DND-41 (cell line): ENCODE measurements at regions not wholly inside any gene's neighbourhood (a gene's known extent, or its start where the extent isn't known, plus 50 kb on each side); places are given as distances from the start of the nearest gene placed in this dataset.

ENCODE experiments used
- ATAC-seq: fragments of 200-7000 bp; cut with Tn5 transposase; 3 replicates; pipeline ENCODE4 v1.9.1; 2021; ENCODE audit warnings: low read depth; ENCODE audit not compliant: insufficient read depth
- DNase-seq: peaks from one replicate; pipeline ENCODE4 v3.0.0-alpha.2; 2020
- H2AFZ ChIP-seq: 2 replicates; pipeline ENCODE4 v1.6.0; 2012; ENCODE audit warnings: low read depth, low read length
- H3K27ac ChIP-seq: 2 replicates; pipeline ENCODE4 v1.5.1; 2012; ENCODE audit warnings: low read length, inconsistent platforms
- H3K27me3 ChIP-seq: fragments of 200-600 bp; sonication (generic); 2 replicates; pipeline ENCODE4 v1.6.0; 2012; ENCODE audit warnings: low read length, mild to moderate bottlenecking, inconsistent platforms; ENCODE audit not compliant: insufficient read depth, poor library complexity
- H3K36me3 ChIP-seq: 2 replicates; pipeline ENCODE4 v1.5.1; 2012; ENCODE audit warnings: low read length, inconsistent platforms; ENCODE audit not compliant: insufficient read depth
- H3K4me1 ChIP-seq: 2 replicates; pipeline ENCODE4 v1.5.1; 2012; ENCODE audit warnings: mild to moderate bottlenecking, low read length; ENCODE audit not compliant: insufficient read depth
- H3K4me2 ChIP-seq: 2 replicates; pipeline ENCODE4 v1.6.0; 2012; ENCODE audit warnings: mild to moderate bottlenecking, moderate library complexity, low read length, inconsistent platforms; ENCODE audit not compliant: insufficient read depth
- H3K4me3 ChIP-seq, 2 experiments: fragments of 200-600 bp in 1 of 2; shearing (Covaris generic) in 1 of 2; 2 replicates each; pipeline ENCODE4 v1.5.1; 2012 to 2016; ENCODE audit warnings: inconsistent platforms in 2 of 2, low read length in 2 of 2, mild to moderate bottlenecking in 2 of 2, low read depth in 1 of 2, moderate library complexity in 1 of 2
- H3K79me2 ChIP-seq: 2 replicates; pipeline ENCODE4 v1.6.0; 2012; ENCODE audit warnings: low read length, inconsistent platforms; ENCODE audit not compliant: insufficient read depth
- H3K9ac ChIP-seq: 2 replicates; pipeline ENCODE4 v1.6.0; 2012; ENCODE audit warnings: low read depth, mild to moderate bottlenecking, inconsistent platforms, low read length, moderate library complexity
- H3K9me3 ChIP-seq: 2 replicates; pipeline ENCODE4 v1.5.1; 2012; ENCODE audit warnings: low read length, moderate library complexity, mild to moderate bottlenecking, inconsistent platforms; ENCODE audit not compliant: insufficient read depth, severe bottlenecking
- H4K20me1 ChIP-seq: 2 replicates; pipeline ENCODE4 v1.6.0; 2012; ENCODE audit warnings: low read length; ENCODE audit not compliant: insufficient read depth
- EZH2 ChIP-seq: IDR thresholded peaks from 3 replicates; pipeline ENCODE4 v1.6.1; 2012; ENCODE audit warnings: borderline replicate concordance, low read depth, mild to moderate bottlenecking, moderate library complexity, low read length, inconsistent platforms; ENCODE audit not compliant: severe bottlenecking
- TF ChIP-seq, protein P1 (sequence below): IDR thresholded peaks from 2 replicates; pipeline ENCODE4 v1.5.1; 2012; ENCODE audit warnings: borderline replicate concordance, low read length, moderate library complexity, mild to moderate bottlenecking; ENCODE audit not compliant: poor library complexity, severe bottlenecking; ENCODE audit errors: extremely low read depth

DNA sequence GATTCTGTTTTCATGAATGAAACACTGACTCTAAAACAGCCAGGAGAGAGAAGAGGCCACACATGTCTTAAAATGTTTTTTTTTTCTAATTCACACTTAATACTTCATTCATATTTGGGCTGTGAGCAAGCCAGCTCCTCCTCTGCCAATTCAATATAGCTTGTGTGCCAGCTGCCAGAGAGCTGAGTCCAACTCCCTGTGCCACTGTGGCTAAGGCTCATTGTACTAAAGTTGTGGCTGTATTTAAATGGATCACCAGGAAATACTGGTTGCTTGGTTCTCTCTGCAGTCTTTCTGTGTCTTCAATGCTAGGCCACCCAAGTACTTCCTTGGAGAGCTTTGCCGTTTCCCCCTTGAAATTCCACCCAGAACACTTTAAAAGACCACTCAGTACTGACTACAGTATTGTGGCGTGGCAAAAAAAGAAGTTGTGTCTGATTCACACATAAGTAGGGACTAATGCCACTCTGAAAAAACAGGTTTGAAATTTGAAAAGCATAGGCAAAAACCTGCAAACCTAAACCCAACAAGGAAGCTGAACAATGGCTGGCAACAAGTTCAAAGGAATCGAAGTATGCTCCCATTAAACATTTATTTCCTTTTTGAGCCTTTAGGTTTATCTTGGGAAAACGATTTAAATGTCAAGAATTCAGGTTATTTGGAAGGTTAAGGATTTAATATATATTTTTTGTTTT lies 524.7 kb downstream of the DIPK2A start:
- no peaks in the 10 kb centered on the region for H3K79me2 ChIP-seq
- no peak overlapping the region for H3K4me3 ChIP-seq
- H3K4me1 ChIP-seq, result no peaks in the 10 kb centered on the region
- no peaks in the 10 kb centered on the region for H3K36me3 ChIP-seq
- TF ChIP-seq, protein P1, sequence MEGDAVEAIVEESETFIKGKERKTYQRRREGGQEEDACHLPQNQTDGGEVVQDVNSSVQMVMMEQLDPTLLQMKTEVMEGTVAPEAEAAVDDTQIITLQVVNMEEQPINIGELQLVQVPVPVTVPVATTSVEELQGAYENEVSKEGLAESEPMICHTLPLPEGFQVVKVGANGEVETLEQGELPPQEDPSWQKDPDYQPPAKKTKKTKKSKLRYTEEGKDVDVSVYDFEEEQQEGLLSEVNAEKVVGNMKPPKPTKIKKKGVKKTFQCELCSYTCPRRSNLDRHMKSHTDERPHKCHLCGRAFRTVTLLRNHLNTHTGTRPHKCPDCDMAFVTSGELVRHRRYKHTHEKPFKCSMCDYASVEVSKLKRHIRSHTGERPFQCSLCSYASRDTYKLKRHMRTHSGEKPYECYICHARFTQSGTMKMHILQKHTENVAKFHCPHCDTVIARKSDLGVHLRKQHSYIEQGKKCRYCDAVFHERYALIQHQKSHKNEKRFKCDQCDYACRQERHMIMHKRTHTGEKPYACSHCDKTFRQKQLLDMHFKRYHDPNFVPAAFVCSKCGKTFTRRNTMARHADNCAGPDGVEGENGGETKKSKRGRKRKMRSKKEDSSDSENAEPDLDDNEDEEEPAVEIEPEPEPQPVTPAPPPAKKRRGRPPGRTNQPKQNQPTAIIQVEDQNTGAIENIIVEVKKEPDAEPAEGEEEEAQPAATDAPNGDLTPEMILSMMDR, result no peak
- TF ChIP-seq EZH2, result no peak
- H3K9ac ChIP-seq, result no peak overlapping the region
- H3K27me3 ChIP-seq, result no peaks in the 10 kb centered on the region
- no peak overlapping the region for H3K27ac ChIP-seq
- DNase-seq (no peak), ATAC-seq (no peak)
- H3K9me3 ChIP-seq, result no peaks in the 10 kb centered on the region
- H4K20me1 ChIP-seq, result no peaks in the 10 kb centered on the region
- H3K4me2 ChIP-seq, result no peak overlapping the region
- no peak overlapping the region for H2AFZ ChIP-seq

DNA sequence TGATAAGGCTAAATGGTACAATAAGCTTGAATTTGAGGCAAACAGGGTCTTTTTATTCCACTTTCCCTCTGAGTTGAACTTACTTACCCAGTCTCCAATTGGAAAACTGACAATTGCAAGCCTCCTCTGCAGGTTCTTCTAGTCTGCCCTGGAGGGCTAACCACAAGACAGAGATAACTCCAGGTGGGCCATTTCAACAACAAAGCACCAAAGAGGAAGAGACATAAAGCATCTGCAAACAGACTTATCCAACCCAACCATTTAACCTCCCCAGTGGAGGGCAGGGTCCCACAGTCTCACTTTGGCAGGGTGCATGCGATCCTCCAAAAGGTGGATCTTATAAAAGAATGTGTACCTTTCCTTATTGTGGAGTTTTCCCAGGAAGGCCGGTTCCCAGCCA lies 525.8 kb downstream of the DIPK2A start:
- no peak overlapping the region for H2AFZ ChIP-seq

DNA sequence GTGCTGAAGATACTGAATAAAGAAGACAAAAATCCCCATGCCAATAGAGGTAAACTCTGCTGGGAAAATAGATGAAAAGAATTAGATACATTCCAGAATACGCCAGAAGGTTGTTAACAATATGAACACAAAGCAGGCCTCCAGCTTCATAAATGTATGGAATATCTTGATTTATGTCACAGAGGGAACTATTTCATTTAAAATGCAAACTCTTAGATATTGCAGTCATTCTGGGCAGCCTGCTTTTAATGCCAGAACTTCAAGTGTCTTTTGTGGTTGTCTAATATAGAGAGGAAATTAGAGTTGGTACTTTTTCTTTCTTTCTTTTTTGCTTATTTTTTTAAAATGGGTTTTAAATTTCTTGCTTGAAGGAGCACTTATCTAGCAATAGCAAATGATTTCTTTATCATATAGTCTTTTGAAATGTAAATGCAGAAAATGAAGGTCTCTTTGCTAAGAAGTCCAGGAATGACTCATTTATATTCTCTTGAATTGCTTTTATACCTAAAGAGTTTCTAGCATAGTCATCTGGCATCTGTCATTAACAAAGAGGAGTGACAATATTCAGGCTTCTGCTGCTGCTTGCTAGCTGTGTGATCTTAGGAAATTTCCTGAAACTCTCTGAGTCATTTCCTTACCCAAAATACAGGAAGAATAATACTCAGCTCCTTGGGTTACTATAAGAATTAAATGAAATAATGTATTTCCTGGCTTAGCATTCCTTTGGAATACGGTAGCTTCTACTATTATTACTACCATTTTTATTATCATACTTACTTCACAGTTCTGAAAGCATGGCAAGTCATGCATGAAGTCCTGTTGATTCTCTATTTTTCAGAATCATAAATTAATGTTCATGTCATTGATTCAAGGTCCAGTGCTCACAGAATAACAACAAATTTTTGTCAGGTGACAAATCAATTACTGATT lies 527.6 kb downstream of the DIPK2A start:
- H3K9ac ChIP-seq, result no peak overlapping the region
- no peak overlapping the region for H2AFZ ChIP-seq
- no peaks in the 10 kb centered on the region for H3K9me3 ChIP-seq
- no peak overlapping the region for H3K4me2 ChIP-seq
- H3K4me1 ChIP-seq, result no peaks in the 10 kb centered on the region
- ATAC-seq (no peak), DNase-seq (no peak)
- H3K27ac ChIP-seq, result no peak overlapping the region
- no peaks in the 10 kb centered on the region for H3K79me2 ChIP-seq
- H3K36me3 ChIP-seq, result no peaks in the 10 kb centered on the region
- no peak overlapping the region for H3K4me3 ChIP-seq
- TF ChIP-seq, protein P1, result no peak
- TF ChIP-seq EZH2, result no peak
- H3K27me3 ChIP-seq, result no peaks in the 10 kb centered on the region
- H4K20me1 ChIP-seq, result no peaks in the 10 kb centered on the region

More for the DNA sequence above, 525.8 kb downstream of the DIPK2A start:
- Histone ChIP-seq H4K20me1 (no peaks in the 10 kb centered on the region), H3K4me2 (no peak overlapping the region), H3K27me3 (no peaks in the 10 kb centered on the region), H3K27ac (no peak overlapping the region), H3K4me1 (no peaks in the 10 kb centered on the region), H3K36me3 (no peaks in the 10 kb centered on the region), H3K9ac (no peak overlapping the region), H3K79me2 (no peaks in the 10 kb centered on the region), H3K4me3 (no peak overlapping the region), H3K9me3 (no peaks in the 10 kb centered on the region)
- no peak for TF ChIP-seq EZH2
- TF ChIP-seq, protein P1, result no peak
- peak; percentile 92 for ATAC-seq
- DNase-seq, result peak; percentile 38
